Thoracic aorta (tissue), 2 donors: ENCODE measurements at regions not wholly inside any gene's neighbourhood (a gene's known extent, or its start where the extent isn't known, plus 50 kb on each side); places are given as distances from the start of the nearest gene placed in this dataset.

Experiments used
- ATAC-seq: fragments of 150-250 bp; one replicate; pipeline ENCODE4 v1.8.0; 2017; ENCODE audit warnings: low read depth; ENCODE audit not compliant: insufficient number of reproducible peaks, low FRiP score
- DNase-seq: peaks from one replicate; pipeline ENCODE4 v3.0.0-alpha.2; 2020; ENCODE audit warnings: low spot score
- H3K27ac ChIP-seq, 2 donors: fragments of 200-600 bp; sonication (generic); 1 replicate in 1 of 2; 2 replicates in 1 of 2; pipeline ENCODE4 v1.5.1; 2016; ENCODE audit warnings: mild to moderate bottlenecking in 2 of 2, moderate library complexity in 2 of 2
- H3K27me3 ChIP-seq: fragments of 200-600 bp; sonication (generic); replicated peaks from 2 replicates; pipeline ENCODE4 v1.6.0; 2016; ENCODE audit warnings: mild to moderate bottlenecking; ENCODE audit not compliant: insufficient read depth
- H3K36me3 ChIP-seq: fragments of 200-600 bp; sonication (generic); one replicate; pipeline ENCODE4 v1.5.1; 2016
- H3K4me1 ChIP-seq, 2 donors: fragments of 200-600 bp; sonication (generic); 1 replicate in 1 of 2; 2 replicates in 1 of 2; pipeline versions ENCODE4 v1.5.1 to v1.6.0; 2016; ENCODE audit warnings: low read depth in 2 of 2, mild to moderate bottlenecking in 1 of 2; ENCODE audit not compliant: control insufficient read depth in 1 of 2
- H3K4me3 ChIP-seq: fragments of 200-600 bp; sonication (generic); 2 replicates; pipeline ENCODE4 v1.5.1; 2016; ENCODE audit warnings: mild to moderate bottlenecking
- H3K9me3 ChIP-seq: fragments of 200-600 bp; sonication (generic); 2 replicates; pipeline ENCODE4 v1.5.1; 2016
- TF ChIP-seq, protein P1 (sequence below): fragments of 200-600 bp; sonication (generic); IDR thresholded peaks from one replicate; pipeline ENCODE4 v1.5.1; 2019; ENCODE audit warnings: antibody characterized with exemption

DNA sequence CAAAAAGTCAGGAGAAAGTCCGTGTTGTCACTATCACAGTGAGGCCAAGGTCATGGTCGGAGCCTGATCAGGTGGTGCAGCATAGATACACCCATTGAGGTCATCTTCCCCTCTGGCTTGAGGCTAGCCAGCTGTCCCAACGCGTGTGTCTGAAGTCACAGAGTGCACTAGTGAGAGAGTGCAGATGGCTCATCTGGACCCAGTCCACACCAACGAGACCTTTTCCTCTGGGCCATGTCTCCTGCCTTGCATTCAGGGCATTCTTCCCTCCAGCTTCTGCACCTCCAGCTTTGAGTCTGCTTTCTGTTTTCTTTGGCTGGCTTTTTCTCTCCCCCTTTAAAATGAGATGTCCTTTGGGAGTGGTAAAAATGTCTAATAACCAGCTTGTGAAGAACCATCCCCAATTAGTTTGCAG is 146.9 kb downstream of the TDRD15 start:
- no peaks in the 10 kb centered on the region for H3K27me3 ChIP-seq
- H3K4me3 ChIP-seq: no peak overlapping the region
- H3K36me3 ChIP-seq: no peaks in the 10 kb centered on the region
- TF ChIP-seq, protein P1, sequence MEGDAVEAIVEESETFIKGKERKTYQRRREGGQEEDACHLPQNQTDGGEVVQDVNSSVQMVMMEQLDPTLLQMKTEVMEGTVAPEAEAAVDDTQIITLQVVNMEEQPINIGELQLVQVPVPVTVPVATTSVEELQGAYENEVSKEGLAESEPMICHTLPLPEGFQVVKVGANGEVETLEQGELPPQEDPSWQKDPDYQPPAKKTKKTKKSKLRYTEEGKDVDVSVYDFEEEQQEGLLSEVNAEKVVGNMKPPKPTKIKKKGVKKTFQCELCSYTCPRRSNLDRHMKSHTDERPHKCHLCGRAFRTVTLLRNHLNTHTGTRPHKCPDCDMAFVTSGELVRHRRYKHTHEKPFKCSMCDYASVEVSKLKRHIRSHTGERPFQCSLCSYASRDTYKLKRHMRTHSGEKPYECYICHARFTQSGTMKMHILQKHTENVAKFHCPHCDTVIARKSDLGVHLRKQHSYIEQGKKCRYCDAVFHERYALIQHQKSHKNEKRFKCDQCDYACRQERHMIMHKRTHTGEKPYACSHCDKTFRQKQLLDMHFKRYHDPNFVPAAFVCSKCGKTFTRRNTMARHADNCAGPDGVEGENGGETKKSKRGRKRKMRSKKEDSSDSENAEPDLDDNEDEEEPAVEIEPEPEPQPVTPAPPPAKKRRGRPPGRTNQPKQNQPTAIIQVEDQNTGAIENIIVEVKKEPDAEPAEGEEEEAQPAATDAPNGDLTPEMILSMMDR: no peak
- H3K9me3 ChIP-seq: no peaks in the 10 kb centered on the region
- peaks cover 0 to 31% of the 10 kb centered on the region in 2 donors for H3K4me1 ChIP-seq
- H3K27ac ChIP-seq: no peak overlapping the region
- no peak for DNase-seq
- no peak for ATAC-seq

GRCh38 chr2:21276163-21276562 is 152.4 kb downstream of the TDRD15 start:
- no peaks in the 10 kb centered on the region for H3K9me3 ChIP-seq
- no peak overlapping the region for H3K27ac ChIP-seq
- no peaks in the 10 kb centered on the region for H3K27me3 ChIP-seq
- TF ChIP-seq, protein P1: no peak
- no peaks in the 10 kb centered on the region for H3K36me3 ChIP-seq
- DNase-seq (no peak), ATAC-seq (no peak)
- H3K4me3 ChIP-seq: no peak overlapping the region
- H3K4me1 ChIP-seq: peaks cover 0 to 6% of the 10 kb centered on the region in 2 donors

DNA sequence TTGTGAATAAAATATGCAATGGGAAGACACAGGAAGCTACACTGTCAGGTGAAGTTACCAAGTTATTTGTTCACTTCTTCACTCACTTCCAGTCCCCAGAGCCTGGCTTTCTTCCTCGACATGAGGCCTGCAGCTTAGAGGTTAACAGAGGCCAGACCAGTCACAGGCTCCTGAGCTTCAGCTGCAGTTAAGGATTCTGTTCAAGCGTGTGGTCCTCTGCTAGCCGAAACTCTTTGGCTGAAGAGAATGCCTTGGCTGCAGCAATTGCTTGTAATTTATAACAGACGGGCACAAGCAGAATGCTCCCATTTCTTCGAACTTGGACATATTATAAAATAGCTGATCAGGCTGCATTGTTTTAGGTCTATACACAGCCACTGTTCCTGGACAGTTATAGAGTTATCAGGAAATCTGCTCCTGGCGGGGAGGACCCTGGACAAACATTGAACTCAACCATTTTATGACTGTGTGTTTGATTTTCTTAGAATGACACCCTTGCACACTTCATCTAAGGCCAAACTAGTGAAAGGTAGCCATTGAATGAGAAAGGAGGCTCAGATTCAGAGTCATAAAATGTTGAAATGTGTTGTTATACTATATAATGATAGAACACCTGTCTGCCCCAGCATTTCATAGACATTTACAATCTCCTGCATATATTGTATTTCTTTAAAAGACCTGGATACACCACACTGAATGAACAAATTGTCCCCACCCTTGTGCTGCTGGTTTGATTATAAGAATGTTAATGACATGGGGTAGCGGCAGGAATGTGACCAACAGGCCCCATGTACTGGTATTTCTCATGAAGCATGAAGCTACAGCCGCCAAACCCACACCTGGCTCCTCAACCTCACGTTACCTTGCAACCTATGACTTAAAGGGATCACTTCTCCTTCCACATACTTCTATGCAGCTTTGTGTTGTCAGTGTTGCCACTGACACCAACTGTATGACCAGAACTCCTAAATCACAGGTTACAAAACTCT is 153.6 kb downstream of the TDRD15 start:
- no peak for ATAC-seq
- TF ChIP-seq, protein P1: no peak

DNA sequence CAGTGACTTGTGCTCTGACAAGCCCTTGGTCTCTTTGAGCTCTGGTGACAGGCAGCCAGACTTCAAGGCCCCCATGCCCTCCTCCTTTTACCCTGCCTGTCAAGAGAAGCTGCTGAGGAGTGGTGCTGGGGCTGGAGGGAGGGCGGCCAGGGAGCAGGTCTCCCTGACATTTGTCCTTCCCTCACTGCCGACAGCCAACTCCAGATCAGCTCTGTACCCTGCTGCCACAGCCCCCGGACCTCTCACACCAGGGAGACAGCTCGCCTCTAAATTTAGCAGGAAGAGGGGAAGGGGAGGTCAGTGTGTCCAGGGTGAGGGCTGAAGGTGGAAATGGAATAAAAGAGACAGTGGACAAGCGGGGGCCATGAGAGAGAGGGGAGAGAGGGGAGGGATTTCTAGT is 155.8 kb downstream of the TDRD15 start:
- no peaks in the 10 kb centered on the region for H3K9me3 ChIP-seq
- no peaks in the 10 kb centered on the region for H3K36me3 ChIP-seq
- no peak overlapping the region for H3K27ac ChIP-seq
- H3K27me3 ChIP-seq: no peaks in the 10 kb centered on the region
- no peak for DNase-seq
- H3K4me3 ChIP-seq: no peak overlapping the region
- TF ChIP-seq, protein P1: no peak
- peaks cover 0 to 13% of the 10 kb centered on the region in 2 donors for H3K4me1 ChIP-seq
- no peak for ATAC-seq

More for the DNA sequence above, 153.6 kb downstream of the TDRD15 start:
- Histone ChIP-seq H3K4me3 (no peak overlapping the region), H3K27ac (no peak overlapping the region), H3K9me3 (no peaks in the 10 kb centered on the region), H3K27me3 (no peaks in the 10 kb centered on the region), H3K36me3 (no peaks in the 10 kb centered on the region), H3K4me1 (peaks cover 0 to 13% of the 10 kb centered on the region in 2 donors)
- DNase-seq: no peak

- DNase-seq (no peak), ATAC-seq (no peak)
- Histone ChIP-seq H3K4me3 (no peak overlapping the region), H3K27ac (no peak overlapping the region), H3K36me3 (no peaks in the 10 kb centered on the region), H3K27me3 (no peaks in the 10 kb centered on the region), H3K4me1 (peaks cover 0 to 13% of the 10 kb centered on the region in 2 donors), H3K9me3 (no peaks in the 10 kb centered on the region)
- TF ChIP-seq, protein P1: no peak
Measured at GRCh38 chr2:21280793-21281192, 157.0 kb downstream of the TDRD15 start.
